Endothelial cell of umbilical vein (primary cell): ENCODE measurements at regions not wholly inside any gene's neighbourhood (a gene's known extent, or its start where the extent isn't known, plus 50 kb on each side); places are given as distances from the start of the nearest gene placed in this dataset.

Experiments used
- CTCF ChIP-seq, 2 donors: IDR thresholded peaks; 1 replicate in 1 of 2; 2 replicates in 1 of 2; pipeline ENCODE4 v1.5.1; 2011; ENCODE audit warnings: low read length in 2 of 2, mild to moderate bottlenecking in 2 of 2, moderate library complexity in 2 of 2, control low read depth in 1 of 2, inconsistent platforms in 1 of 2, low read depth in 1 of 2; ENCODE audit not compliant: insufficient read depth in 1 of 2; ENCODE audit errors: extremely low read depth in 1 of 2
- EZH2 ChIP-seq: IDR thresholded peaks from 2 replicates; pipeline ENCODE4 v1.6.1; 2012; ENCODE audit warnings: borderline replicate concordance, low read depth, mild to moderate bottlenecking, moderate library complexity, low read length, inconsistent platforms; ENCODE audit not compliant: severe bottlenecking
- FOS ChIP-seq: IDR thresholded peaks from 2 replicates; pipeline ENCODE4 v1.6.1; 2011; ENCODE audit warnings: mild to moderate bottlenecking, low read length, moderate library complexity, borderline replicate concordance; ENCODE audit not compliant: insufficient read depth
- GATA2 ChIP-seq: IDR thresholded peaks from 2 replicates; pipeline ENCODE4 v1.7.0; 2011; ENCODE audit warnings: low read depth, mild to moderate bottlenecking, moderate library complexity, mixed read lengths, low read length; ENCODE audit not compliant: insufficient read length, insufficient read depth
- JUN ChIP-seq: IDR thresholded peaks from 2 replicates; pipeline ENCODE4 v1.6.1; 2011; ENCODE audit warnings: borderline replicate concordance, low read depth; ENCODE audit not compliant: insufficient read length, insufficient read depth
- MAX ChIP-seq: IDR thresholded peaks from 2 replicates; pipeline ENCODE4 v1.6.1; 2011; ENCODE audit not compliant: insufficient read depth, insufficient read length
- MYC ChIP-seq: IDR thresholded peaks from one replicate; pipeline ENCODE4 v1.6.1; 2011; ENCODE audit warnings: mild to moderate bottlenecking, low read depth, low read length
- POLR2A ChIP-seq: IDR thresholded peaks from 2 replicates; pipeline ENCODE4 v1.6.1; 2012; ENCODE audit warnings: low read depth, mild to moderate bottlenecking, control low read depth, low read length
- POLR2AphosphoS5 ChIP-seq: IDR thresholded peaks from 2 replicates; pipeline ENCODE4 v1.6.1; 2012; ENCODE audit warnings: low read depth, mild to moderate bottlenecking, control low read depth, low read length, moderate library complexity; ENCODE audit not compliant: insufficient read depth

GRCh38 chr2:160658851-160659250 lies 165.2 kb upstream of the RBMS1 start:
- TF ChIP-seq CTCF (IDR thresholded peaks at IDR 0.05; ENCODE audit: extremely low read depth in 1 of 2, insufficient read depth in 1 of 2, low read depth in 1 of 2, low read length in 2 of 2), result no peak
- TF ChIP-seq GATA2, result no peak
- TF ChIP-seq FOS, result no peak
- TF ChIP-seq POLR2AphosphoS5, result no peak
- no peak for TF ChIP-seq POLR2A
- no peak for TF ChIP-seq MAX
- TF ChIP-seq MYC, result no peak
- TF ChIP-seq EZH2, result no peak
- no peak for TF ChIP-seq JUN
